ENCODE measurements at regions not wholly inside any gene's neighbourhood (a gene's known extent, or its start where the extent isn't known, plus 50 kb on each side); places are given as distances from the start of the nearest gene placed in this dataset.

GRCh38 chr9:79781263-79781662 is 209.5 kb downstream of the TLE4 start:
- H3K9me3 ChIP-seq (ENCODE audit: insufficient read depth, low read depth, low read length) = no peaks in the 10 kb centered on the region
- H3K27ac ChIP-seq (ENCODE audit: low read length) = no peak overlapping the region
- no peak overlapping the region for H3K9ac ChIP-seq (ENCODE audit: low read depth, low read length)
- no peaks in the 10 kb centered on the region for H3K36me3 ChIP-seq (ENCODE audit: insufficient read depth, low read depth, low read length)
- H3K4me3 ChIP-seq (ENCODE audit: low read length) = no peak overlapping the region
- H3K27me3 ChIP-seq (ENCODE audit: insufficient read depth, low read length) = no peaks in the 10 kb centered on the region
- H3K4me1 ChIP-seq (ENCODE audit: insufficient read depth, low read length) = no peaks in the 10 kb centered on the region

- Histone ChIP-seq H3K36me3 (ENCODE audit: insufficient read depth, low read depth, low read length) (no peaks in the 10 kb centered on the region), H3K27me3 (ENCODE audit: insufficient read depth, low read length) (no peaks in the 10 kb centered on the region), H3K4me1 (ENCODE audit: insufficient read depth, low read length) (0 out of 2 replicates have a peak, but pooled peaks cover under 1% of the 10 kb centered on the region), H3K27ac (ENCODE audit: low read length) (no peak overlapping the region), H3K9me3 (ENCODE audit: insufficient read depth, low read depth, low read length) (no peaks in the 10 kb centered on the region), H3K9ac (ENCODE audit: low read depth, low read length) (no peak overlapping the region), H3K4me3 (ENCODE audit: low read length) (no peak overlapping the region)
Observed at GRCh38 chr9:79780559-79780958, 208.8 kb downstream of the TLE4 start.

GRCh38 chr9:79779901-79780300 is 208.1 kb downstream of the TLE4 start:
- H3K4me3 ChIP-seq (ENCODE audit: low read length) = no peak overlapping the region
- 0 out of 2 replicates have a peak, but pooled peaks cover 4% of the 10 kb centered on the region for H3K4me1 ChIP-seq (ENCODE audit: insufficient read depth, low read length)
- no peaks in the 10 kb centered on the region for H3K27me3 ChIP-seq (ENCODE audit: insufficient read depth, low read length)
- no peaks in the 10 kb centered on the region for H3K9me3 ChIP-seq (ENCODE audit: insufficient read depth, low read depth, low read length)
- no peak overlapping the region for H3K9ac ChIP-seq (ENCODE audit: low read depth, low read length)
- no peaks in the 10 kb centered on the region for H3K36me3 ChIP-seq (ENCODE audit: insufficient read depth, low read depth, low read length)
- H3K27ac ChIP-seq (ENCODE audit: low read length) = no peak overlapping the region

GRCh38 chr9:79778581-79778980 is 206.8 kb downstream of the TLE4 start:
- no peak overlapping the region for H3K27ac ChIP-seq (ENCODE audit: low read length)
- H3K9ac ChIP-seq (ENCODE audit: low read depth, low read length) = no peak overlapping the region
- H3K36me3 ChIP-seq (ENCODE audit: insufficient read depth, low read depth, low read length) = no peaks in the 10 kb centered on the region
- H3K4me3 ChIP-seq (ENCODE audit: low read length) = no peak overlapping the region
- H3K4me1 ChIP-seq (ENCODE audit: insufficient read depth, low read length) = 0 out of 2 replicates have a peak, but pooled peaks cover 4% of the 10 kb centered on the region
- H3K9me3 ChIP-seq (ENCODE audit: insufficient read depth, low read depth, low read length) = no peaks in the 10 kb centered on the region
- H3K27me3 ChIP-seq (ENCODE audit: insufficient read depth, low read length) = no peaks in the 10 kb centered on the region

- no peak overlapping the region for H3K9ac ChIP-seq (ENCODE audit: low read depth, low read length)
- no peaks in the 10 kb centered on the region for H3K36me3 ChIP-seq (ENCODE audit: insufficient read depth, low read depth, low read length)
- no peak overlapping the region for H3K4me3 ChIP-seq (ENCODE audit: low read length)
- H3K27ac ChIP-seq (ENCODE audit: low read length) = no peak overlapping the region
- no peaks in the 10 kb centered on the region for H3K9me3 ChIP-seq (ENCODE audit: insufficient read depth, low read depth, low read length)
- 0 out of 2 replicates have a peak, but pooled peaks cover 4% of the 10 kb centered on the region for H3K4me1 ChIP-seq (ENCODE audit: insufficient read depth, low read length)
- H3K27me3 ChIP-seq (ENCODE audit: insufficient read depth, low read length) = no peaks in the 10 kb centered on the region
Observed at GRCh38 chr9:79776581-79776980, 204.8 kb downstream of the TLE4 start.

Measured in iPS-20b (cell line).